CD14-positive monocyte (primary cell): ENCODE measurements at regions not wholly inside any gene's neighbourhood (a gene's known extent, or its start where the extent isn't known, plus 50 kb on each side); places are given as distances from the start of the nearest gene placed in this dataset.

Experiments
- DNase-seq, 3 donors: peaks; one replicate each; pipeline ENCODE4 v3.0.0-alpha.2; 2011 to 2022
- H2AFZ ChIP-seq: 2 replicates; pipeline ENCODE4 v1.6.0; 2012; ENCODE audit warnings: mild to moderate bottlenecking, low read depth, low read length, inconsistent platforms; ENCODE audit not compliant: insufficient read depth, poor library complexity, severe bottlenecking
- H3K27ac ChIP-seq, 2 donors: 1 replicate in 1 of 2; 2 replicates in 1 of 2; pipeline ENCODE4 v1.5.1; 2012 to 2013; ENCODE audit warnings: low read length in 2 of 2, control low read depth in 1 of 2, inconsistent platforms in 1 of 2, low read depth in 1 of 2, mild to moderate bottlenecking in 1 of 2
- H3K27me3 ChIP-seq, 2 donors: one replicate each; pipeline versions ENCODE4 v1.6.0 to v1.6.1; 2011 to 2013; ENCODE audit warnings: low read length in 2 of 2; ENCODE audit not compliant: control insufficient read depth in 2 of 2, insufficient read depth in 2 of 2
- H3K36me3 ChIP-seq, 2 donors: replicated peaks in 1 of 2; 1 replicate in 1 of 2; 2 replicates in 1 of 2; pipeline versions ENCODE4 v1.5.1 to v1.6.1; 2012 to 2013; ENCODE audit warnings: low read length in 2 of 2, control low read depth in 1 of 2, inconsistent platforms in 1 of 2, mild to moderate bottlenecking in 1 of 2; ENCODE audit not compliant: insufficient read depth in 2 of 2, control insufficient read depth in 1 of 2
- H3K4me1 ChIP-seq, 2 donors: 1 replicate in 1 of 2; 2 replicates in 1 of 2; pipeline versions ENCODE4 v1.5.1 to v1.6.1; 2012 to 2013; ENCODE audit warnings: low read length in 2 of 2, control low read depth in 1 of 2, inconsistent platforms in 1 of 2, mild to moderate bottlenecking in 1 of 2, moderate library complexity in 1 of 2; ENCODE audit not compliant: insufficient read depth in 2 of 2, control insufficient read depth in 1 of 2
- H3K4me2 ChIP-seq: replicated peaks from 2 replicates; pipeline ENCODE3; 2012; ENCODE audit warnings: low read length, moderate library complexity, mild to moderate bottlenecking; ENCODE audit not compliant: poor library complexity, severe bottlenecking; ENCODE audit errors: extremely low read depth
- H3K4me3 ChIP-seq, 3 experiments: fragments of 200-600 bp in 1 of 3; sonication (generic) in 1 of 3; replicated peaks in 1 of 3; 1 replicate in 2 of 3; 2 replicates in 1 of 3; pipeline ENCODE4 v1.5.1; 2011 to 2013; ENCODE audit warnings: low read length in 3 of 3, mild to moderate bottlenecking in 3 of 3, control low read depth in 2 of 3, low read depth in 2 of 3, inconsistent platforms in 1 of 3, moderate library complexity in 1 of 3
- H3K79me2 ChIP-seq: 2 replicates; pipeline ENCODE4 v1.6.0; 2012; ENCODE audit warnings: mild to moderate bottlenecking, control low read depth, inconsistent platforms, low read length, moderate library complexity; ENCODE audit not compliant: insufficient read depth
- H3K9ac ChIP-seq: 2 replicates; pipeline ENCODE4 v1.6.0; 2017; ENCODE audit warnings: low read length, mild to moderate bottlenecking; ENCODE audit not compliant: insufficient read depth, poor library complexity, severe bottlenecking
- H3K9me3 ChIP-seq, 2 donors: replicated peaks in 1 of 2; 1 replicate in 1 of 2; 2 replicates in 1 of 2; pipeline versions ENCODE4 v1.5.1 to v1.6.1; 2012 to 2013; ENCODE audit warnings: low read length in 2 of 2, control low read depth in 1 of 2; ENCODE audit not compliant: control insufficient read depth in 1 of 2, insufficient read depth in 1 of 2
- H4K20me1 ChIP-seq: 2 replicates; pipeline ENCODE4 v1.6.0; 2012; ENCODE audit warnings: mild to moderate bottlenecking, low read length, control low read depth, moderate library complexity; ENCODE audit not compliant: insufficient read depth
- H3K27ac Mint-ChIP-seq, 7 donors: one replicate each; pipeline ENCODE4 v1.8.0; 2020; ENCODE audit warnings: mild to moderate bottlenecking in 7 of 7, mixed read lengths in 7 of 7, moderate library complexity in 6 of 7, inconsistent platforms in 2 of 7
- H3K27me3 Mint-ChIP-seq, 3 donors: one replicate each; pipeline ENCODE4 v1.8.0; 2021 to 2022; ENCODE audit warnings: low read depth in 3 of 3, mild to moderate bottlenecking in 3 of 3, mixed read lengths in 3 of 3, moderate library complexity in 3 of 3, inconsistent platforms in 1 of 3
- H3K36me3 Mint-ChIP-seq, 2 donors: one replicate each; pipeline ENCODE4 v1.8.0; 2020; ENCODE audit warnings: mixed read lengths in 2 of 2, inconsistent platforms in 1 of 2, mild to moderate bottlenecking in 1 of 2
- H3K4me1 Mint-ChIP-seq: one replicate; pipeline ENCODE4 v1.8.0; 2020; ENCODE audit warnings: mild to moderate bottlenecking, mixed read lengths
- H3K4me3 Mint-ChIP-seq, 2 donors: one replicate each; pipeline ENCODE4 v1.8.0; 2020; ENCODE audit warnings: mild to moderate bottlenecking in 2 of 2, mixed read lengths in 2 of 2, moderate library complexity in 1 of 2
- H3K9me3 Mint-ChIP-seq, 7 donors: one replicate each; pipeline ENCODE4 v1.8.0; 2020 to 2022; ENCODE audit warnings: mixed read lengths in 7 of 7, mild to moderate bottlenecking in 6 of 7, moderate library complexity in 6 of 7, inconsistent platforms in 2 of 7
- CTCF ChIP-seq: fragments of 200-600 bp; IDR thresholded peaks from one replicate; pipeline ENCODE4 v1.8.0; 2022; ENCODE audit warnings: antibody characterized with exemption, mild to moderate bottlenecking
- WGBS: methylation state at CpG from one replicate; pipeline ENCODE4 v1.1.5; 2013; ENCODE audit warnings: missing lambda C conversion rate; ENCODE audit not compliant: insufficient coverage; 5-methylcytosine and 5-hydroxymethylcytosine counted together
- intact Hi-C, 2 donors: fragments of 100-400 bp; cut with micrococcal nuclease; formaldehyde crosslinking; loops; one replicate each; pipeline versions ENCODE4 v1.15.0 to v1.15.1; 2023

DNA sequence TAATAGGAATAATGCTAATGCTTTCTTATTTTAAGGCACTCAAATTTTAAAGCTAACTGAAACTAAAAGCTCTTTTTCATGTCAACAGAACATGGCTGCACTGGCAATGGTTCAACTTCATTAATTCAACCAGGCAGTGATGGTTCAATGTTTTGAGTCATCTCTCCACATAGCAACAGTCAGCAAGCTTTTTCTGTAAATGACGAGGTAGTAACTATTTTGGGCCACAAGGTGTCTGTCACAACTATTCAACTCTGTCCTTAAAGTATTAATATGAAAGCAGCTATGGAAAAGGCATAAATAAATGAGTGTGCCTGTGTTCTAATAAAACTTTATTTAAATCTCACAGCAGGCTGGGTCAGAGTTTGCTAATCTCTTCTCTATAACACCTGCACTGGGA is 1425.6 kb upstream of the PIK3C3 start:
- no peaks in the 10 kb centered on the region for H3K27me3 ChIP-seq
- H3K4me2 ChIP-seq: no peak overlapping the region
- H3K4me3 ChIP-seq: no peak overlapping the region
- no peak overlapping the region for H3K27ac ChIP-seq
- no peaks in the 10 kb centered on the region for H3K9me3 ChIP-seq
- TF ChIP-seq CTCF: no peak
- Mint-ChIP-seq H3K27ac (no peak overlapping the region), H3K9me3 (no peaks in the 10 kb centered on the region), H3K4me1 (no peaks in the 10 kb centered on the region), H3K36me3 (no peaks in the 10 kb centered on the region), H3K4me3 (no peak overlapping the region), H3K27me3 (no peaks in the 10 kb centered on the region)
- no CpG with 5 or more reads among the region's 1 CpG for WGBS
- H2AFZ ChIP-seq: no peak overlapping the region
- H3K79me2 ChIP-seq: no peaks in the 10 kb centered on the region
- no peaks in the 10 kb centered on the region for H3K4me1 ChIP-seq
- H3K9ac ChIP-seq: no peak overlapping the region
- H4K20me1 ChIP-seq: no peaks in the 10 kb centered on the region
- intact Hi-C loops: no loop called here
- DNase-seq: no peak
- no peaks in the 10 kb centered on the region for H3K36me3 ChIP-seq

- Histone ChIP-seq H3K27ac (no peak overlapping the region), H3K36me3 (no peaks in the 10 kb centered on the region), H4K20me1 (no peaks in the 10 kb centered on the region), H3K79me2 (no peaks in the 10 kb centered on the region), H3K4me3 (no peak overlapping the region), H2AFZ (no peak overlapping the region), H3K4me2 (no peak overlapping the region), H3K9ac (no peak overlapping the region), H3K27me3 (no peaks in the 10 kb centered on the region), H3K9me3 (no peaks in the 10 kb centered on the region), H3K4me1 (no peaks in the 10 kb centered on the region)
- intact Hi-C loops: no loop called here
- no CpG with 5 or more reads among the region's 1 CpG for WGBS
- Mint-ChIP-seq H3K4me3 (no peak overlapping the region), H3K4me1 (no peaks in the 10 kb centered on the region), H3K27me3 (no peaks in the 10 kb centered on the region), H3K9me3 (peaks cover 0 to 5% (median 0%) of the 10 kb centered on the region in 7 donors), H3K27ac (no peak overlapping the region), H3K36me3 (no peaks in the 10 kb centered on the region)
- TF ChIP-seq CTCF: no peak
- no peak for DNase-seq
These were observed 1430.2 kb upstream of the PIK3C3 start for GRCh38 chr18:40524881-40525280.
